SKM-1 treated with dmso at 0.1 percent for 144 hours (cell line): ENCODE measurements at regions not wholly inside any gene's neighbourhood (a gene's known extent, or its start where the extent isn't known, plus 50 kb on each side); places are given as distances from the start of the nearest gene placed in this dataset.
A peak's percentile ranks its signal among the peaks of the same experiment; 100 is the strongest.
"Not testable (repeated sequence)": the region's sequence is repeated elsewhere in the genome, so short reads cannot be mapped to it uniquely, and the experiment has no call there.

Experiments
- DNase-seq: peaks from one replicate; lab custom pipeline; 2025; ENCODE audit not compliant: unreplicated experiment; lab: John Stamatoyannopoulos, UW

DNA sequence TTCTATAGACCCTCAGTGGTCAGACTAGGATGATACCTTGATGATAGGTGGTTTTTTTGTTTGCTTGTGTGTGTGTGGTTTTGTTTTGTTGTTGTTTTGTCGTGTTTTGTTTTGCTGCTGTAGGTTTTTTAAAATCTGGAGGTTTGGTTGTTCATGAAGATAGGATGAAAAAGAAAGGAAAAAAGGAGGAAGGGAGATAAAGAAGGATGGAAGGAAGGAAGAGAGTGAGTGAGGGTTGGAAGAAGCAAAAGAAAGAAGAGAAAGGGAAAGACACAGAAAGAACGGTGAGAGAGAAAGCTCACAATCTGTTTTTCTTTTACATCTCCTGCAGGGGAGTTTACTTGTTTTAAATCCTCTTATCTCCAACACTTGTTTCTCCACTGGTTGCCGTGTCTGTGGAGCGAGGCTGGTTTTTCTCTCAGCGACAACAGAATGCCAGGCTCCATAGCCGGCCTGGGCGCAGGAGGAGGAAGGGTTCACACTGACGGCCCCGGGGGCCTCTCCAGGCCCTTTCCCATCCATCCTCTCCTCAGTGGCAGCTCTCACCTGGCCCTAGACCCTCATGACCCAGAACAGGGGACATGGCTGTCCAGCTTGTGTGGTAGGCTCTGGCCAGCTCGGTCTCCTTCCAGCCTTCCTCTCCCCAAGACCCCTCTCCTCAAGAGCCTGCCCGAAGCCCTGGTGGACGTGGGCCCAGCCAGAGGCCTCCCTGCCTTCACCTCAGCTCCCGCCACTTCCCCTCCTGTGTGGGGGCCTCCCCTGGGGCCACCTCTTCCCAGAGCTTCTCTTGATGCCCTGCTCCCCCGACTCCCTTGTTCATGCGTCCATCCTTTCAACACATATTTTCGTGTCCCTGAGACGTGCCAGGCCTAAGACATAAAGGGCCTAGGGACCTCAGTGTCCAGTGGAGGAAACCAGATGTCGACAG lies 168.4 kb downstream of the VEGFA start:
- no peak for DNase-seq

DNA sequence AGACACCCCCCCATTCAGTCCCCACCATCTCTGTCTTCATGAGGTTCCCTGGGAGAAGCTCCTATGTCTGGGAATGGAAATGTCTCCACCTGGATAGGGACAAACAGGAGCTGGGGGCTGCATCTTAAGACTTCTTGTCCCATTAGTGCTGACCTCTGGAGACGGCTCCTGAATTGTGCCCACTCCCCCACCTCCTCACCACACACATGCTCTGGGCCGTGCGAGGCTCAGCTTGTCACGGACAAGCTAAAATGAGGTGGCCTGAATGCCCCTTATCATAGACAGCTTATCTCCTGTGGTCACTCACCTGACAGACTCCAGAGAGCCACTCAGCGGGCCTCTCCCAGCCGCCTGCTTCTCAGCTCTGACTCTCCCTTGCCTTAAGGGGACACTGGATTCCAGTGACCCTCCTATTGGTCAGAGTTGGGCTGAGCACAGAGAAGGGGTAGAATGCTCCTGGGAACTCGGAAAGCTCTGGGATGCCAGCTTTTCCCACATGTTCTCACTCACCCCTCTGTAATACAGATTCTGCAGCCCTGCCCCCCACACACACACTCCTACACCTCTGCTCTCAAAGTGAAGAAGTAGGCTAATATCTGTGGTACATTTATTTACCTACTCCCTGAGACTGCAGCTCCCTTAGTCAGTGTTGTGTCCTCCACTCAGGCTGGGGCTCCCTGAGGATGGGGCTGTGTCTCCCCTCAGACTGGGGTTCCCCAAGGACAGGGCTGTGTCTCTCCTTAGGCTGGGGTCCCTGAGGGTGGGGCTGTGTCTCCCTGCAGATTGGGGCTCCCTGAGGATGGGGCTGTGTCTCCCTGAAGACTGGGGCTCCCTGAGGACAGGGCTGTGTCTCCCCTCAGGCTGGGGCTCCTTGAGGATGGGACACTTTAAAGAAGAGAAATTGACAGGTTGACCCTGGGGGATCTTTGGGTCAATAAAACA lies 167.5 kb downstream of the VEGFA start:
- no peak for DNase-seq

DNA sequence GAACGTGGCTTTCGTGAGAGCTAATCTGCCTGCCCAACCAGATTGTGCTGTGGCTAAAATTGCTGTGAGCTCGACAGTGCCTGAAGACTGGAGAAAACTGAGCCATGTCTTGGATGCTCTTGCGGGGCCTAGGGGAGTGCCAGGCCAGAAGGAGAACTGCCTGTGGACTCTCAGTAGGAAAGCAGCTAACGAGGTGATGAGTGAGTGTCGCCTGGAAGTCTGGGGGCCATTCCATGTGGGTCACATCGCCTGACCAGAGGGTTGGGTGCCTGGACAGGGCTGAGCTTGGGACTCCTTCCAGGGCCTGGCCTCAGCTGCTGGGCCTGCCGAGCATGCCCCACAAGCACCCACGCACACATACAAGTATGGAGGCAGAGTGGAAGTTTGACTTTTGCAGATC lies 166.5 kb downstream of the VEGFA start:
- DNase-seq, result no peak

DNA sequence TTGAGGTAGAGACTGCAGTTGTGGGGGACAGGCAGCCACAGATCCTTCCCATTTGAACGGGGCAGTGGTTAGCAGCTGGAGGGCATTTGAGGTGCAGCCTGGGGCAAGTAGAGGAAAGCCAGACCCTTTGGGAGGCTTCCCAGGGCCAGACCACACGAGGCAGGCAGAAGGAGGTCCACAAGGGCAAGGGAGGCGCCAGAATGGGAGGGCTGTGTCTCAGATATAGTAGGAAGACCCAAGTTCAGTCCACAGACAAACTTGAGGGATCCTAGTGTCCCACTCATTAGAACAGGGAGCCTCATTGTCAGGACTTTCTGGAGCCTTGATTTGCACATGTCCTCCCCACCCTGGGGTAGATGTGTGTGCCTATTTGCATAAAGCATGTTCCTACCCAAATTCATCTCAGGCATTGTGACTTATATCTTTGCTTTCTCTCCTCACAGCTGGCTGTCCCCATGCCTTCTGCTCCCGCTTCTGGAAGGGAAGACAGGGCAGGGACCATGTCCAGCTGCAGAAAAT lies 166.0 kb downstream of the VEGFA start:
- DNase-seq, result no peak

DNA sequence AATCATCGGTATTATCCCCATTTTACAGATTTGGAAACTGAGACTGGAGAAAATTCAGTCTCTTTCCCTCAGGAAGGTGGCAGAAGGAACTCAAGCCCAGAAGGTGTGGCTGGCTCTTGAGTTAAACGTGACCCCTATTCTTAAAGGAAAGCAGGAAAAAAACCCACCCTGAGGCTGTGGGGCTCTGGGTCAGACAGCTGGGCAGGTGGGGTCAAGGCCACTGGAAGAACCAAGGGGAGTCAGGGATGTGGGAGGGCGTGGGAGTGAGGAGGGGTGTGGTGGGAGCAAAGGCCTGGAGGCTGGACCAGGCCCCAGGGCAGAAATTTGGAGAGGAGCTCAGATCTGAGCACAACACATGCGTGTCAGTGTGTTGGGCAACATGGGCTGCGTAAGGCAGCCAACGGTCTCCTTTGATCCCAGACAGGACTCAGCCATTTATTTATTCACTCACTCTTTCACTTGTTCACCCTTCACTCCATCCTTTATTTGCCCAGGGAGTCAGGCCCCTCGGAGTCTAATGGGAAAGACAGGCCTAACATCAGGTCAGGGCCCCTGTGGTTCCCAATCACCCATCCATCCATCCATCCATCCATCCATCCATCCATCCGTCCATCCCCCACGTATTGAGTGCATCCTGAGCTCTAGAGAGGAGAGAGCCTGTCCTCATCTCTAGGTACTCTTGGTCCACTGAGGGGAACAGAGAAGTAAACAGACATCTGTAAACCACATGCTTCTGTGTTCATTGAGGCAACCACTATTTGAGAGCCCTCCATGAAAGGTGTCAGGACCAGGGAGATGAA lies 165.0 kb downstream of the VEGFA start:
- DNase-seq, result no peak

DNA sequence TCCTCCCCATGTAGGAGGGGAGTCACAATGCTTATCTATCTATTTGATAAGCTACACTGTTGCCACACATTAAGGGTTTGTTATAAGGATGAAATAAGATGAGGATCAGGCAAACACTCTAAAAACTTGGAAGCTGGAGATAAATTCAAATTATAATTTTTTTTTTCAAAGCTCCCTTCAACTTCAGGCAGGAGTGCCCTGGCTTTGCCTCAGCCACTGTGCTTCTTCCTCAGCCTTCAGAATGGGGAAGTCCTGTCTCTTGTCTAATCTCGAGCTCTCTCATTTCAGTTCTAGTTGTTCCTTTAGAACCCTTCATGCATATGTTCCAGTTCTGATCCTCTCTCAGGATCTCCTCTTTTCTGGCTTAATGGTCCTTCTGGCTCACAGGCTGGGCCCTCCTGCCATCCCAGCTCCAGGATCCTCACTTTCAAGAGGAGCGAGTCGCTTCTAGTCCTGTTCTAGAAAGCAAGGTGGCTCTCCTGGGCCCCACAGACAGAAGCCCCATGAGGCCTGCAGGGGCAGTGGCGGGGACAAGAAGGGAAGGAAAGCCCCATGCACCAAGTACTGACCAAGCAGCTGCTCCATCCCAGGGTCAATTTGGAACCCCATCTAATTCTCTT lies 164.3 kb downstream of the VEGFA start:
- DNase-seq, result peak; percentile 29

DNA sequence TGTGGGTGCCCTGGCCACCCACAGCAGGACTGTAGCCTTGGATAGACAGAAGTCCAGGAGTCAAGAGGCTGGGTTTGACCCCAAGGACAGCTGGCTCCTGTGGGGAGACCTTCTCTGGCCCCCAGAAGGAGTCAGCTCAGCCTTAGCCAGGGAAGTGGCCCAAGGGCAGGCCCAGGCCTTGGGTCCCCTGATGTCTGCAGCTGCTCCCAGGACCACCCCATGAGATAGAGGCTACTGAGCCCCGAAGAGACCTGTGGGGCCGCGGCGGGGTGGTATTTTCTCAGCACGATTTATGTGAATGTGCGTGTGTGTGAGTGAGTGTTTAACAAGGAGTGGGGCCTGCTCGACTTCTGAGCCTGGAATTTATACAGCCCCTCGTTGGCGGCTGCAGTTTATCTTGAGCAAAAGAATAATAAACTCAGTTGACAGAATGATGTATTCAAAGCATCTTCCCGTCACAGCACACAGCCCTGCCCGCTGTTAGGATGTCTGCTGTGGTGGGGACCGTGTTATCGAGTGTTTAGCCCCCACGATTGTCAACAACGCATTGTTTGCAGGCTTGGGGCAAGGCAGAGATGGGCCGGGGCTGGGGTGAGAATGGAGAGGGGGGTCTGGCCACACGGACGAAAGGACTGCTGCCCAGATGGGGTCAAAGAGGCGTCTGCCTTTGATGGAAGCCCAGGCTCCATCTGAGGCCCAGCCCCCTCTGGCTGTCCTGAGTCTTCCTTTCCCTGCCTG lies 163.3 kb downstream of the VEGFA start:
- DNase-seq, result no peak

DNA sequence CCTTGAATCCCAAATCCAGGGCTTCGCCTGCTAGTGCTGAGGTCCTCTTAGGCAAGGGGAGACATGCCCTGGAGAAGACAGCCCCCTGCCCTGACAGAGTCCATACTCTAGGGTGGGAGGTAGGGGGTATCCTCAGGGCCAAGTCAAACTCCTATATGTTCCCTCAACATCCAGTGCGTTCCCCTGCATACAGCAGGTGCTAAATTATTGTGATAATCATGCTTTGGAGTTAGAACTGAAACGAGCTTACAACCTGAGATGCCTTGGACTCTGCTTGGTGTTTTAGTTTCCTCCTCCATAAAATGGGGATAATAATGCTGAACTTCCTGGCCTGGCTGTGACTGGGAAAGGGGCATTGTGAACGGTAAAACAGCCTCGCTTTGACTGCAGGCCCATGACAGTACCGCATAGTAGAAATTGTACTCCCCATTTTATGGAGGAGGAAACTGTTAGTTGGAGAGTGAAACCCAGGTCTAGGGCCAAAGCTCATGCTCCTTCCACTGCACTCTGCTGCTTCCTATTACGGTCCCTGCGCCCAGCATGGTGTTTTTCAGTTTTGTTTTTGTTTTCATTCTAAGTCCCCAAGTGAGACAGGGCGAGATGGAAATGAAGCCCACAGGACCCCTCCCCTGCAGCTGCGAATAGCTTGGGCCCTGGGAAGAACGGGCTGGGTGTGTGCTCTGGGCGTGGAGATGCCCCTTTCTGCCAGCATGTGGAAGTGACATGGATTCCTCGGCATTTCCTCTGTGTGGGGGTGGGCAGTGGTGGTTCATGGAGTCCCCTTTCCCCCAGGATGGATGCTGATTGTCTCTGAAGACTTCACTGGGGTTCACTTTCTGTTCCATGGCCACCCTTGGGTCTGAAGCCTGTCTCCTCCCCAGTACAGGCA lies 162.5 kb downstream of the VEGFA start:
- no peak for DNase-seq

DNA sequence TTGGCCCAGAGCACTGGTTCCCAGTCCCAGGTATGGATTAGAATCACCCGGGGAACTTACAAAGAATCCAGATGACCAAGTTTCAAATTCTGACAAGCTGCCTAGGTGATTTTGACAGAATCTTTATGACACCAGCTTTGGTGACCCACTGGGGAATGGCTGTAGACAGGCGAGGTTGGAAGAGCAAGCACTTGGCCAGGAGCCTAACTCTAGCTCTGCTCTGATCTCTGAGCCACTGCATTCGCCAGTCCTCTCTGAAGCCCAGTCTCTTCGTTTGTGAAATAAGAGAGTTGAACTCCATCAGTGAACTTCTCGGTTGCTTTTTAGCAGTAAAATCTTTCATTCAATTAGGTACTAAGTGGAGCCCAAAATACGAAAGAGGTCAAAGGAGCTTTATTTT lies 161.2 kb downstream of the VEGFA start:
- DNase-seq, result no peak

DNA sequence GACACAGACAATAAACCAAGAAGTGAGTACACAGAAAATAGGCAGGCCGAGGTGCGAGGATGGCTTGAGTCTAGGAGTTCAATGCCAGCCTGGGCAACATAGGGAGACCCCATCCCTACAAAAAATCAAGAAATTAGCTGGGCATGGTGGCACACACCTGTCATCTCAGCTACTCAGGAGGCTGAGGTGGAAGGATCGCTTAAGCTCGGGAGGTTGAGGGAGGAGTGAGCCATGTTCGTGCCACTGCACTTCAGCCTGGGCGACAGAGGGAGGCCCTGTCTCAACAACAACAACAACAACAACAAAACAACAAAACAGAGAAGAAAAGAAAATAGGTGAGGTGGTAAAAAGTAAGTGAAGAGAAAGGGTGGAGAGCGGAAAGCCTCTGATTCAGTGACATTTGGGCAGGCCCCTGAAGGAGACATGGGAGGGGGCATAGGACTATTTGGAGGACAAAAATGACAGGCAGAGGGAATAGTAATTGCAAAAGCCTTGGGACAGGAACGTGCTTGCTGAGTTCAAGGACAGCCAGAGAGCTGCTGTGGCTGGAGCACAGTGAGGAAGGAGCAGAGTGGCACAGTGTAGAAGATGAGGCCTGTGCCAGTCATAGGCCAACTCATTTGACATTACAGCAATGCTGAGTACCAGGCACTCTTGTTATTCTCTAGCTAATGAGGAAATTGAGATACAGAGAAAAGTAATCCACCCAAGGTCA lies 160.6 kb downstream of the VEGFA start:
- no peak for DNase-seq

DNA sequence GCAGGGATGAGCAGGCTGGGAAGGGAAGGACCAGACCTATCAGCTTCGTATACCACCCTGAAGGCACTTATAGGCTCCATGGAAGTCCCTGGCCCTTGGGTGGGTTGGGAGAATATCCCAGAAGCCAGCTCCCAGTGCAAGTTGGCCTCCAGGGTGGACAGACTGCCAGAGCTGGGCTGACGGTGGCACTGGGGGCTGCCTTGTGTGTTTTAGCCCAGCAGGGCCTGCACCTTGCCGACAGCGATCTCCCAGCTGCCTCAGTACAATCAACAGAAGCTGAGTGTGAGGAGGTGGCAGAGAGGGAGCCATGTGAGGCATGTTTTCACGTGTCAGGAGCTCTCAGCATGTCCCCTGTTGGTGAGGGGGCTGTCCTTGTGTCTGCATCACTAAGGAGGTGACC lies 159.5 kb downstream of the VEGFA start:
- no peak for DNase-seq

DNA sequence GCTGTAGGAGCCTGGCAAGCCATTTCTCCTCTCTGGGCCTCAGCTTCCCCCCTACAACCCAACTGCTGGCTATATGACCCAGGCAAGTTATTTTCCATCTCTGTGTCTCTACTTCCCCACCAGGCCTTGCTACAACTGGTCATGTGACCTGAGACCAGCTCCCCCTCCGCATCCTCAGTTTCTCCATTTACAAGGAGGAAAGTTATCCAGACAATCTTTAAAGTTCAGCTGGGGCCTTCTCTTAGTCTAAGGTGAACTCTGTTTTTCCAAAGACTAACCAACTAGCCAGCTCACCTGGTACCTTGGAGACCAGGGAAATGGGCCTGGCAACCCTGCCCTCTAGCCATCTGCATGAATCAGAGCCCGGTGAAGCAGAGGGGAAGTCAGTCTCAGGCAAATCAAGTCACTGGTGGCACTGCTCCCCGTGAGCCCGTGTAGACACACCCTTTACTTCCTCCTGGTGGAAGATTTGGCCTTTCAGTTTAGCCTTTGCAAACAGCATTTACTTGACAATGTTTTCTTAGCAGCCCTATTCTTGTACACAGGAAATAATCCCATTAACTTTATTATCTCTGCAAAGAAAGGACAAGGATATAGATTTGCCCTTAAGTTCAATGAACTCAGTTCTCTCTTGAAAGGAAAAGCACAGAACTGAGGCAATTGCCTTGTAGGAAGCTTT lies 157.7 kb downstream of the VEGFA start:
- DNase-seq, result peak; percentile 58

DNA sequence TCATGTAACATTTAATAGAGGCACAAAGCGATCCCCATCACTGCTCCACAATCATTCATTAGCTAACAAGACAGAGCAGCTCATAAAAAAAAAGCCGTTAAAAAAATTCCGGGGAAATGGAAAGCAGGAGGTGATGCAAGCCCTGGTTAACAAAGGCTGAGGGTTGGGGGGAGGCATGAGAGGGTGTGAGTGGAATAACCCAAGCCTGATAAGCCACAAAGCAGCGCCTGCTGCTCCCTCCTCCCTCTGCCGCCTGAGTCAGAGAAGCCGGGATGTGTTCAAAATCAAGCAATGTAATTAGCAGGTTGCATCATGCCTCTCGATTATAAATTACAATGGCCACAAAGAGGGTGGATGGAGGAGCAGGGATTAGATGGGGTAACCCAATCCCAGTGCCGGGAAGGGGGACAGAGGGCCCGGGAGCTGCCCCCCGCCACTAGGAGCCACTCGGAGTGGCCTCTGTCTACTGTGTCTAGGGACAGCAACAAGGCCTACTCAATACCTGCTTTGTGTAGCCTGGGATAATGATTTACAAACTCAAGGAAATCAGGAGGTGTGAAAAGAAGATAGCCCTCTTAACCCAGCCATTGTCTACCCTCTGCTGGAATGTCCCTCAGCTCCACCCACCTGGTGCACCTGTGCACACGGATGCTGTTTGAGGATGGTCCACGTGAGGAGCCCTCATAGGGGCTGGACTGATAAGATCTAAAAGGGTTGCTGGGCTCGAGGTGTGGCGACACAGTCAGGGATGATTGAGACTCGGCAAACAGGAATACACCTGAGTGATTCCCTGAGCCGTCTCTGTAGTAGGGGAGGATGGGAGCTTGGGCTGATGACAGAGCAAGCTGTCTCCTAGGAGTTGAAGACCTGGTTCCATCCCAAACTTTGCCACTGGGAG lies 156.9 kb downstream of the VEGFA start:
- DNase-seq, result peak; percentile 24

DNA sequence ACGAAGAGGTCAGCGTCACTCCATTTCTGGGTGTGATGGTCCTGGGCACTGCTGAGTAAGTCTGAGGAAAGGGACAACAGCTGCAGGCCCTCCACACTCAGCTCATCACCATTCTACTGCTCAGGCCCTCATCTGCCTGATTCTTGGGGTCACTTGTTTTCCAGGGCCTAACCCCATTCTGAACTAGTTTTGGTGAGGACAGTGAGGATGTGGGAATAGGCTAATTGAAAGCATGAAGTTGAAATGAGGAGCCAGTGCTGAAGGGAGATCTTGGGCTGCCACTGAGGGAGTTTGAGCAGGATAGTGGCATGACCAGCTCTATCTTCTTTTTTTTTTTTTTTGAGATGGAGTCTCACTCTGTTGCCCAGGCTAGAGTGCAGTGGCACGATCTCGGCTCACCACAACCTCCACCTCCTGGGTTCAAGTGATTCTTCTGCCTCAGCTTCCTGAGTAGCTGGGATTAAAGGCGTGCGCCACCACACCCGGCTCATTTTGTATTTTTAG lies 155.7 kb downstream of the VEGFA start:
- DNase-seq, result not testable (repeated sequence)

DNA sequence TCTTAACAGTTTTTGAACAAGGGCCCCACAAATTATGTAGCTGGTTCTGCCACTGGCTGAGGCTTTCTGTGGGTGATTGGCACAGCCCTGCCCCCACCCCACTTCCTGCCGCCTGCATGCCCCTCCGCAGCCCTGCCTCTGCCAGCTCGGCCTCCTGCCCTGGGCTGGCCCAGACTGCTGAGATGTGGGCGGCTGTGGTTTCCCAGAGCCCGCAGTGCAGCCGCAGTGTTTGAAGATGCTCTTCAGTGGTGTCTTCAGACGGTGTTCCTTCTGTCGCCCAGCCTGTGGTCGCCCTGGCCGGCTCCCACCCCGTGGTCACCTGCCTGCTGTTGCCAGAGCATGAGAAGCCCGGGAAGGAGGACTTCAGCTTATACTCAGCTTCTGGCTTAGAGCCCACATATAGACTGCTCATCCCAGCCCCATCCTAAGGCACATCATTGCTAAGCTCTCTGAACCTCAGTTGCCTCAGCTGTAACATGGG lies 154.3 kb downstream of the VEGFA start:
- DNase-seq, result peak; percentile 29
